GM20000 (cell line): ENCODE measurements at regions not wholly inside any gene's neighbourhood (a gene's known extent, or its start where the extent isn't known, plus 50 kb on each side); places are given as distances from the start of the nearest gene placed in this dataset.
A peak's percentile ranks its signal among the peaks of the same experiment; 100 is the strongest.

Source experiments
- DNase-seq: peaks from one replicate; pipeline ENCODE4 v3.0.0; 2012; ENCODE audit warnings: low spot score
- TF ChIP-seq, protein P1 (sequence below): IDR thresholded peaks from 2 replicates; pipeline ENCODE4 v1.5.1; 2012; ENCODE audit warnings: mild to moderate bottlenecking, control low read depth; ENCODE audit errors: extremely low read depth, missing control alignments

DNA sequence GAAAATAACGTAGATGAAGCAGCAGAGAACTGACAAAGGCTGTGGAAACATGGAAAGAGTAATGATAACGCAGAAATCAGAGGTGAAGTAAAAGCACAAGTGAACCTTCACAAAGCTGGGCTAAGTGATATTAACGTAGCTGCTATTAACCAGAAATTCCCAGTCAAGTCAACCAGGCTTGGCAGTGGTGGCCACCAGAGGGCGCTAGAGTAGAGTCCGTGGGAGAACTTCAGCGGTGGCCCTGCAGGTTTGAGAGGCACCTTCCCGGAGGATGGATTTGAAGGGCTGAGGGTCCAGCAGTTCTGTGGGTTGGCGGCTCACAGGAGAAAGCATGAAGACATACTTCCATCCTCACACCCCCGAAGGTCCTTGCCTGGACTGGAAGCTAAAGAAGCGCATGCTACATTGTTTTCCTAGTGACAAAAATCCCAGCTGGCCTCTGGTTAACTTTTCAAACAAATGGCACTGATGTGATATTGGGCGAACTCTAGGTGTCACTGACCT is 81.7 kb upstream of the ZNF648 start:
- peak; percentile 73 for DNase-seq
- TF ChIP-seq, protein P1, sequence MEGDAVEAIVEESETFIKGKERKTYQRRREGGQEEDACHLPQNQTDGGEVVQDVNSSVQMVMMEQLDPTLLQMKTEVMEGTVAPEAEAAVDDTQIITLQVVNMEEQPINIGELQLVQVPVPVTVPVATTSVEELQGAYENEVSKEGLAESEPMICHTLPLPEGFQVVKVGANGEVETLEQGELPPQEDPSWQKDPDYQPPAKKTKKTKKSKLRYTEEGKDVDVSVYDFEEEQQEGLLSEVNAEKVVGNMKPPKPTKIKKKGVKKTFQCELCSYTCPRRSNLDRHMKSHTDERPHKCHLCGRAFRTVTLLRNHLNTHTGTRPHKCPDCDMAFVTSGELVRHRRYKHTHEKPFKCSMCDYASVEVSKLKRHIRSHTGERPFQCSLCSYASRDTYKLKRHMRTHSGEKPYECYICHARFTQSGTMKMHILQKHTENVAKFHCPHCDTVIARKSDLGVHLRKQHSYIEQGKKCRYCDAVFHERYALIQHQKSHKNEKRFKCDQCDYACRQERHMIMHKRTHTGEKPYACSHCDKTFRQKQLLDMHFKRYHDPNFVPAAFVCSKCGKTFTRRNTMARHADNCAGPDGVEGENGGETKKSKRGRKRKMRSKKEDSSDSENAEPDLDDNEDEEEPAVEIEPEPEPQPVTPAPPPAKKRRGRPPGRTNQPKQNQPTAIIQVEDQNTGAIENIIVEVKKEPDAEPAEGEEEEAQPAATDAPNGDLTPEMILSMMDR = peak; percentile 95

DNA sequence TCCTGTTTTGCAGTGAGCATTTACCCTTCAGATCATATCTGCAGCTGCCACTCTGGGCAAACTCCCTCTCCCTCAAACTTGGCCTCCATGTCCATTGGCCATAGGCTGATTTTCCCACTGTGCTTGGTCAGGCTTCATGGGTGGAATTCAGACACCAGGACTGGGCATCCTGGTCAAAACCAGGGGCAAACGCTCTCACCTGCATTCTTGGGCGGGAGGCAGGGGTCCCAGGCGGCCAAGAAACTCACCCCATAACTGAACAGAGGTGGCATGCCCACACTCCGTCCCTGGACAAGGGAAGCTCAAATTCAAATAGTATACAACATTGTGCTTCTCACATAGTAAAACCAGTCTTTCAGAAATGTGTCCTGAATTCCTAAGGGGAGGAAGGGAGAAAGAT is 81.1 kb upstream of the ZNF648 start:
- TF ChIP-seq, protein P1 = no peak
- DNase-seq = no peak

DNA sequence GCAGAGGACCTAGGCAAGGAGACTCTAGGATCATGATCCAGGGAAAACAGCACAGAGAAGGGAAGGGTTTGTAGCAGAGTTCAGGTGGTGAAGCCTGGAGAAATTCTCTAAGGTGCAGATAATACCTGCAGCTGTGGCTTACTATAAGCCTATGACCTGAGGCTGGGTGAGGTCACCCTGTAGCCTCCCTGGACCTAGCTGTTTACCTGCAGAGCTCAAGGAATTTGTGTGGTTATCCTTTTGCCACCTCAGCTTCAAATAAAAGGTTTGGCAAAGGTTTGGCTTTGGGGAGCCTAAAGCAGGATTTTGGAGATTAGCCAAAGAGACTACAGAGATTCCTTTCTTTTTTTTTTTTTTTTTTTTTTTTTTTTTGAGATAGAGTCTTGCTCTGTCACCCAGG is 79.5 kb upstream of the ZNF648 start:
- DNase-seq = no peak
- TF ChIP-seq, protein P1 = no peak

DNA sequence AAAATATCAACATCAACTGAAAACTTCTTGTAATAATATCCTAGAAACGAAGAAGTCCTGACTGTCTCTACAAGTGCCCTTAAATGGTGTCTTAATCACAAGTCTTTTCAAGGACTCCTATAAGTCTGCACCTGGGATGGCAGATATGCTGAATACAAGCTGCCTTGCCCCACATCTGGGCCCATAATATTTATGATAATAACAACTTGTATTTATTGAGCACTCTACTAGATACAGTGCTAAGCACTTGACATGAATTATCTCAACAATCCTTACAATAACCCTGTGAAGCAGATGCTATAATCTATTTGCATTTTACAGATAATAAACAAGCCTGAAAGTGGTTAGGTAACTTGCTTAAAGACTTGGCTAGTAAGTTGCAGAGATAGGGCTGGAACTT is 78.0 kb upstream of the ZNF648 start:
- TF ChIP-seq, protein P1 = no peak
- no peak for DNase-seq

DNA sequence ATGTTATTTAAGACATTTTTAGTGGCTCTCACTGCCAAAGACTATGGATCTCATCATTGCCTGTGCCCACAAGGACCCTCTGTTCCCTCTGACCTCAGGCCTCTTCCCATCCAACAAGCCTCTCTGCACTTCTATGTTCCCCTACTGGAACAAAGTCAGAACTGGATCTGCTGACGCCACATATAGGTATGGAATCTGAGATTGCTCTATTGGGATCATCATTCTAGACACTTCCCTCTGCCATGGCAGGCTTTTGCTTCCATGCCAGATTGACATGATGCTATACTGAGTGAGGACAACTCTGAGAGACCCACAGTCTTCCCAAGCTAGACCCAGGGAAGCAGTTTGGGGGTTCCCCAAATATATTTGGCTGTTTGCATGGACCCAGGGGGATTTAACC is 76.0 kb upstream of the ZNF648 start:
- TF ChIP-seq, protein P1 = no peak
- DNase-seq = no peak

DNA sequence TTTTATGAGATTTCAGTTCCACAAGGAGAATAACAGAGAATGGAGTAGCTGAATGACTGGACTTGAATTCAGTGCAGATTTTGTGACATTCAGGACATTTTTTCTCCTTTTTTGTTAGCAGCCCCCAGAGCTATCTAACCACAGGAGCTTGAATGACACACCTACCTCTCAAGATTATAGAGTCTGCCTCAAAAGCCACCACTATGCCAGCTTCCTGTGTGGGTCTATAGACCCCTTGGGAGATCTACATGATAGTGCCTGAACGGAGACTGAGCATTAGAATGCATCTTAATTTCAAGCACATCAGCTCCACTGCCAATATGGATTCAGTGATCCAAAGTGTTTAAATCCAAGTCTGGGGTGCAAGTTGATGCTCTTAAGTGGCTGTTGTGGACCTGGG is 74.4 kb upstream of the ZNF648 start:
- no peak for DNase-seq
- TF ChIP-seq, protein P1 = no peak

DNA sequence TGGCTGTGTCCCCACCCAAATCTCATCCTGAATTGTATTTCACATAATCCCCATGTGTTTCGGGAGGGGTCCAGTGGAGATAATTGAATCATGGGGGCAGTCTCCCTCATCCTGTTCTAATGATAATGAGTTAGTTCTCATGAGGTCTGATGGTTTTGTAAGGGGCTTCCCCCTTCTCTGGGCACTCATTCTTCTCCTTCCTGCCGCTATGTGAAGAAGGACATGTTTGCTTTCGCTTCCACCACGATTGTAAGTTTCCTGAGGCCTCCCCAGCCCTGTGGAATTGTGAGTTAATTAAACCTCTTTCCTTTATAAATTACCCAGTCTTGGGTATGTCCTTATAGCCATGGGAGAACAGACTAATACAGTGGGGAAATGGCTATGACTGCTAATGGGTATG is 72.7 kb upstream of the ZNF648 start:
- TF ChIP-seq, protein P1 = no peak
- no peak for DNase-seq

DNA sequence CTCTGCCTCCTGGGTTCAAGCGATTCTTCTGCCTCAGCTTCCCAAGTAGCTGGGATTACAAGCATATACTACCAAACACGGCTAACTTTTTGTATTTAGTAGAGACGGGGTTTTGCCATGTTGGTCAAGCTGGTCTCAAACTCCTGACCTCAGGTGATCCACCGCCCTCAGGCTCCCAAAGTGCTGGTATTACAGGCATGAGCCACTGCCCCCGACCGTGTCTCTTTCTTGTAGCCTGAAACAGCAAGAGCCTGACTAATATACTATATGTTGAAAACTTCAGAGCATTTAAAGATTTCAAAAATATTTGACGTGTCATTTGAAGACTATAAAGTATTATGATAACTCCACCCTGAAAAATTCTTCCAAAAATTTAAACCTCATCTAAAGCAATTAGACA is 71.7 kb upstream of the ZNF648 start:
- DNase-seq = no peak
- TF ChIP-seq, protein P1 = no peak
